ENCODE measurements at regions not wholly inside any gene's neighbourhood (a gene's known extent, or its start where the extent isn't known, plus 50 kb on each side); places are given as distances from the start of the nearest gene placed in this dataset.

GRCh38 chr10:131009791-131010190 lies 301.7 kb downstream of the TCERG1L start:
- no peak for TF ChIP-seq POLR2A (IDR thresholded peaks at IDR 0.05)
- no peak for TF ChIP-seq CTCF (IDR thresholded peaks at IDR 0.05)

All from right lobe of liver (tissue), 4 donors.